ENCODE measurements at regions not wholly inside any gene's neighbourhood (a gene's known extent, or its start where the extent isn't known, plus 50 kb on each side); places are given as distances from the start of the nearest gene placed in this dataset.

DNA sequence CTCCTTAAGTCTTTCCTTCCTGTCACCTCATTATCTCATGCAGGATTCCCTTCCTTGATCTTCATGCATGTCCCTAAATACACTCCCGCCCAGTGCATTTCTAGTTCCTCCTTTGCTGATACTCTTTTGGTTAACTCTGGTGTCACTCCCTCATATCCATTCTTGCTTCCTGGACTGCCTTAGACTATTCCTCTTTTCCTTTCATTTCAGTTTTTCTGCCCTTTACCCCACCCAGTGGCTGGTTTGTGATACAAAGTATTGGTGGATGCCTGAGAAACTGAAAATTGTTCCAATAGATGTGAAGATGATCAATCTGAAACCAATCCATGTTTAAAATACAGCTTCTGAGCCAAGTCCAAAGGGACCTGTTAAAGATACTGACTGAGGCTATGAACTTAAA, 553.8 kb upstream of the CAMK1G start:
- 92 to 93% methylated on average over 1 of the region's 1 CpG for WGBS, 2 experiments (ENCODE audit: insufficient coverage in 1 of 2, insufficient read length in 1 of 2)
- no peaks in the 10 kb centered on the region for H3K4me1 ChIP-seq (ENCODE audit: control insufficient read depth, insufficient read depth, low read length)
- no peaks in the 10 kb centered on the region for H3K36me3 ChIP-seq (ENCODE audit: control insufficient read depth, insufficient read depth, low read length)
- H3K27me3 ChIP-seq (ENCODE audit: control insufficient read depth, insufficient read depth, low read length, poor library complexity, severe bottlenecking), result no peaks in the 10 kb centered on the region
- no peak overlapping the region for H3K4me3 ChIP-seq (ENCODE audit: low read length)
- Mint-ChIP-seq H3K9me3 (peaks cover 9% of the 10 kb centered on the region), H3K27me3 (ENCODE audit: insufficient read depth) (no peaks in the 10 kb centered on the region), H3K4me3 (no peak overlapping the region), H3K4me1 (no peaks in the 10 kb centered on the region), H3K36me3 (ENCODE audit: low read depth) (no peaks in the 10 kb centered on the region), H3K27ac (no peak overlapping the region)
- H3K9ac ChIP-seq (ENCODE audit: extremely low read depth, low read length, poor library complexity, severe bottlenecking), result no peak overlapping the region
- TF ChIP-seq CTCF (conservative IDR thresholded peaks at IDR 0.05), result peak; percentile 48
- DNase-seq, result no peak
- H3K27ac ChIP-seq (ENCODE audit: low read depth, low read length), result no peak overlapping the region
- H3K9me3 ChIP-seq (ENCODE audit: control insufficient read depth, low read length), result peaks cover 9% of the 10 kb centered on the region

DNA sequence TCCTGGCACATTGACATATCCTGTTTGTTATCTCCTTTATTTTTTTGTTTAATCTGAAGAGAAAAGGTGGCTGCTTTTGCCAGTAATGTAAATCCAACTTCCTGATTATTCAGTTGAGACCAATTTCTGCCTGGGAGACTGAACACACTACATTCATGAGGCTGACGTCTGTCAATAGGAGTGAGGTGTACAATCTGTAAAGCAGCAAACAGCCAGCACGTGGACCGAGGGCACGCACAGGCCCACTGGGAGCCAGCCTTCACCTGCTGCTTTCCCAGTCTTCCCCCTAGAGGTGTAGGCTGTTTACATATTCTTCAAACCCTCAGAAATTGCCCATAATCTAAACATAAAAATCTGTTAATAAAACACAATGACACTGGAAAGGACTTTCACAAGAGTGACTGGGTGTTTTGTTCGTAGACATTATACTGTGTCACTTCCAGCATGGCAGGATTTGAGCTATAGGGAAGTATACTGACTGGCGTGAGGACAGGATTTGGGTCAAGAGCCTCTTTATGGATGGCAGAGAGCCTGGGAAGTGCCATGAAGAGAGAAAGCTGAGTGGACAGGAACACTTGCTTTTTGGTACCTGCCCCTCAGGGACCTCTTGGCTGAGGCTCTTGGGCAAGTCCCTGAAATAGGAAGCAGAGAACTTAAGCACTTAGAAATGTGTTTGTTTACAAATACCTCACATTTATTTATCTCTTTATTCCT, 552.9 kb upstream of the CAMK1G start:
- Histone ChIP-seq H3K27me3 (ENCODE audit: control insufficient read depth, insufficient read depth, low read length, poor library complexity, severe bottlenecking) (no peaks in the 10 kb centered on the region), H3K9ac (ENCODE audit: extremely low read depth, low read length, poor library complexity, severe bottlenecking) (no peak overlapping the region), H3K36me3 (ENCODE audit: control insufficient read depth, insufficient read depth, low read length) (no peaks in the 10 kb centered on the region), H3K9me3 (ENCODE audit: control insufficient read depth, low read length) (peaks cover under 1% of the 10 kb centered on the region), H3K4me3 (ENCODE audit: low read length) (no peak overlapping the region), H3K27ac (ENCODE audit: low read depth, low read length) (no peak overlapping the region), H3K4me1 (ENCODE audit: control insufficient read depth, insufficient read depth, low read length) (peaks cover 7% of the 10 kb centered on the region)
- no peaks in the 10 kb centered on the region for H3K4me1 Mint-ChIP-seq
- 82 to 91% methylated on average over 2 to 6 of the region's 6 CpGs for WGBS, 2 experiments (ENCODE audit: insufficient coverage in 1 of 2, insufficient read length in 1 of 2)
- H3K27ac Mint-ChIP-seq, result no peak overlapping the region
- H3K27me3 Mint-ChIP-seq (ENCODE audit: insufficient read depth), result no peaks in the 10 kb centered on the region
- H3K4me3 Mint-ChIP-seq, result no peak overlapping the region
- no peaks in the 10 kb centered on the region for H3K36me3 Mint-ChIP-seq (ENCODE audit: low read depth)
- no peak for DNase-seq
- H3K9me3 Mint-ChIP-seq, result peaks cover 9% of the 10 kb centered on the region
- no peak for TF ChIP-seq CTCF (conservative IDR thresholded peaks at IDR 0.05)

DNA sequence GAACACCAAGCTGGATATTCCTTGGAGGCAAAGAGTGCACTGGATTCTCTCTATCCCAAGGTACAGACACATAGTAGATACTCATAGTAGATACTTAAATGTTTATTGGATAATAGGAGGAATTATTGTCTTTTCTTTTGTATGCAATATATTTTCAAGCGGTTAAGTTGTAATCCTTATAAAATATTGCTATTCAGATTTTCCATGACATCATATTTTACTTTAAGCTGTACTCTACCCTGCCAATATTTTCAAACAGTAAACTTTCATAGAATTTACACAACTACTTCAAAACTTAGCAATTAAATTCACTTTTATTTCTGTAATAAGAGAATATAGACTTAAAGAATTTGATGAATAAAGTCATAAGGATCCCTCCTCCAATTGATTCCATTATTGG, 546.5 kb upstream of the CAMK1G start:
- Histone ChIP-seq H3K27ac (ENCODE audit: low read depth, low read length) (no peak overlapping the region), H3K9me3 (ENCODE audit: control insufficient read depth, low read length) (no peaks in the 10 kb centered on the region), H3K4me3 (ENCODE audit: low read length) (no peak overlapping the region), H3K4me1 (ENCODE audit: control insufficient read depth, insufficient read depth, low read length) (peaks cover 8% of the 10 kb centered on the region), H3K36me3 (ENCODE audit: control insufficient read depth, insufficient read depth, low read length) (no peaks in the 10 kb centered on the region), H3K27me3 (ENCODE audit: control insufficient read depth, insufficient read depth, low read length, poor library complexity, severe bottlenecking) (no peaks in the 10 kb centered on the region), H3K9ac (ENCODE audit: extremely low read depth, low read length, poor library complexity, severe bottlenecking) (no peak overlapping the region)
- DNase-seq, result no peak
- 93% methylated on average over 1 of the region's 1 CpG; no CpG with 5 or more reads in 1 of the 2 experiments for WGBS, 2 experiments (ENCODE audit: insufficient coverage in 1 of 2, insufficient read length in 1 of 2)
- Mint-ChIP-seq H3K36me3 (ENCODE audit: low read depth) (no peaks in the 10 kb centered on the region), H3K9me3 (no peaks in the 10 kb centered on the region), H3K27me3 (ENCODE audit: insufficient read depth) (no peaks in the 10 kb centered on the region), H3K27ac (no peak overlapping the region), H3K4me3 (no peak overlapping the region), H3K4me1 (no peaks in the 10 kb centered on the region)
- no peak for TF ChIP-seq CTCF (conservative IDR thresholded peaks at IDR 0.05)

Data from endodermal cell (in vitro differentiated cells).